Endothelial cell of umbilical vein (primary cell): ENCODE measurements at regions not wholly inside any gene's neighbourhood (a gene's known extent, or its start where the extent isn't known, plus 50 kb on each side); places are given as distances from the start of the nearest gene placed in this dataset.

Source experiments
- BruUV-seq: library from RNA; stranded (reverse); fragments of 400-500 nt; replicated peaks from 2 replicates; lab custom pipeline; 2021; lab: Mats Ljungman, UMichigan
- CTCF ChIA-PET: fragments of 300-600, 350-600 bp; sonication (Branson Sonifier 250); formaldehyde crosslinking; loops from one replicate; lab custom pipeline; 2021; ENCODE audit warnings: antibody characterized with exemption, inconsistent platforms; lab: Charles Lee
- POLR2A ChIA-PET: fragments of 300-600, 350-600 bp; sonication (Branson Sonifier 250); formaldehyde crosslinking; loops from one replicate; lab custom pipeline; 2021; ENCODE audit warnings: antibody characterized with exemption, inconsistent platforms; lab: Charles Lee
- DNase-seq: peaks from one replicate; pipeline ENCODE4 v3.0.0-alpha.2; 2011; ENCODE audit warnings: low read depth, low spot score
- FAIRE-seq: peaks from 2 replicates; lab custom pipeline; 2011; peaks lifted over from hg19 to GRCh38; lab: Jason Lieb, UNC
- H2AFZ ChIP-seq: 2 replicates; pipeline ENCODE4 v1.6.0; 2012; ENCODE audit warnings: low read depth, low read length, control low read depth, inconsistent platforms
- H3K27ac ChIP-seq: 2 replicates; pipeline ENCODE4 v1.5.1; 2011; ENCODE audit warnings: low read depth, mild to moderate bottlenecking, control low read depth, low read length, moderate library complexity; ENCODE audit not compliant: insufficient read depth
- H3K27me3 ChIP-seq, 2 experiments: 2 replicates each; pipeline versions ENCODE4 v1.6.0 to v1.6.1; 2011; ENCODE audit warnings: low read length in 2 of 2, mixed read lengths in 1 of 2; ENCODE audit not compliant: control insufficient read depth in 2 of 2, insufficient read depth in 2 of 2
- H3K36me3 ChIP-seq, 2 experiments: 2 replicates in 1 of 2; 3 replicates in 1 of 2; pipeline ENCODE4 v1.5.1; 2011; ENCODE audit warnings: low read length in 2 of 2, mild to moderate bottlenecking in 1 of 2, moderate library complexity in 1 of 2; ENCODE audit not compliant: control insufficient read depth in 2 of 2, insufficient read depth in 2 of 2; ENCODE audit errors: extremely low read depth in 1 of 2
- H3K4me1 ChIP-seq: 3 replicates; pipeline ENCODE4 v1.5.1; 2011; ENCODE audit warnings: mild to moderate bottlenecking, low read length; ENCODE audit not compliant: control insufficient read depth, insufficient read depth; ENCODE audit errors: extremely low read depth
- H3K4me2 ChIP-seq: 2 replicates; pipeline ENCODE4 v1.6.1; 2011; ENCODE audit warnings: low read length, control low read depth, mixed read lengths; ENCODE audit not compliant: insufficient read depth
- H3K4me3 ChIP-seq, 3 experiments: fragments of 200-600 bp in 1 of 3; sonication (generic), shearing (Covaris generic) in 1 of 3; replicated peaks in 1 of 3; 2 replicates each; pipeline ENCODE4 v1.5.1; 2011 to 2016; ENCODE audit warnings: control low read depth in 3 of 3, low read length in 3 of 3, mild to moderate bottlenecking in 2 of 3, inconsistent platforms in 1 of 3, low read depth in 1 of 3, moderate library complexity in 1 of 3; ENCODE audit not compliant: insufficient read depth in 1 of 3
- H3K79me2 ChIP-seq: 2 replicates; pipeline ENCODE4 v1.6.0; 2012; ENCODE audit warnings: low read length, inconsistent platforms; ENCODE audit not compliant: control insufficient read depth, insufficient read depth
- H3K9ac ChIP-seq: replicated peaks from 2 replicates; pipeline ENCODE3; 2011; ENCODE audit warnings: low read length, control low read depth; ENCODE audit not compliant: insufficient read depth; ENCODE audit errors: extremely low read depth
- H3K9me1 ChIP-seq: replicated peaks from 3 replicates; pipeline ENCODE4 v1.6.0; 2011; ENCODE audit warnings: mild to moderate bottlenecking, low read length; ENCODE audit not compliant: control insufficient read depth, insufficient read depth; ENCODE audit errors: extremely low read depth
- H3K9me3 ChIP-seq: replicated peaks from 2 replicates; pipeline ENCODE4 v1.5.1; 2012; ENCODE audit warnings: low read length, inconsistent platforms; ENCODE audit not compliant: control insufficient read depth, insufficient read depth
- H4K20me1 ChIP-seq: replicated peaks from 2 replicates; pipeline ENCODE3; 2011; ENCODE audit warnings: mild to moderate bottlenecking, low read length; ENCODE audit not compliant: control insufficient read depth, insufficient read depth; ENCODE audit errors: extremely low read depth
- EZH2 ChIP-seq: IDR thresholded peaks from 2 replicates; pipeline ENCODE4 v1.6.1; 2012; ENCODE audit warnings: borderline replicate concordance, low read depth, mild to moderate bottlenecking, moderate library complexity, low read length, inconsistent platforms; ENCODE audit not compliant: severe bottlenecking
- FOS ChIP-seq: IDR thresholded peaks from 2 replicates; pipeline ENCODE4 v1.6.1; 2011; ENCODE audit warnings: mild to moderate bottlenecking, low read length, moderate library complexity, borderline replicate concordance; ENCODE audit not compliant: insufficient read depth
- GATA2 ChIP-seq: IDR thresholded peaks from 2 replicates; pipeline ENCODE4 v1.7.0; 2011; ENCODE audit warnings: low read depth, mild to moderate bottlenecking, moderate library complexity, mixed read lengths, low read length; ENCODE audit not compliant: insufficient read length, insufficient read depth
- JUN ChIP-seq: IDR thresholded peaks from 2 replicates; pipeline ENCODE4 v1.6.1; 2011; ENCODE audit warnings: borderline replicate concordance, low read depth; ENCODE audit not compliant: insufficient read length, insufficient read depth
- MAX ChIP-seq: IDR thresholded peaks from 2 replicates; pipeline ENCODE4 v1.6.1; 2011; ENCODE audit not compliant: insufficient read depth, insufficient read length
- MYC ChIP-seq: IDR thresholded peaks from one replicate; pipeline ENCODE4 v1.6.1; 2011; ENCODE audit warnings: mild to moderate bottlenecking, low read depth, low read length
- POLR2A ChIP-seq: IDR thresholded peaks from 2 replicates; pipeline ENCODE4 v1.6.1; 2012; ENCODE audit warnings: low read depth, mild to moderate bottlenecking, control low read depth, low read length
- POLR2AphosphoS5 ChIP-seq: IDR thresholded peaks from 2 replicates; pipeline ENCODE4 v1.6.1; 2012; ENCODE audit warnings: low read depth, mild to moderate bottlenecking, control low read depth, low read length, moderate library complexity; ENCODE audit not compliant: insufficient read depth
- dilution Hi-C: fragments of 300-500 bp; cut with MboI; formaldehyde crosslinking; loops from one replicate; pipeline ENCODE4 v1.15.0; 2019; ENCODE audit warnings: low sequenced_read_pairs; ENCODE audit not compliant: extremely low pct_ligation_motif_present
- intact Hi-C: fragments of 100-400 bp; cut with micrococcal nuclease; formaldehyde crosslinking; loops from one replicate; pipeline ENCODE4 v1.10.0; 2022
- TF ChIP-seq, protein P1 (sequence below), 2 donors: IDR thresholded peaks; 1 replicate in 1 of 2; 2 replicates in 1 of 2; pipeline ENCODE4 v1.5.1; 2011; ENCODE audit warnings: low read length in 2 of 2, mild to moderate bottlenecking in 2 of 2, moderate library complexity in 2 of 2, control low read depth in 1 of 2, inconsistent platforms in 1 of 2, low read depth in 1 of 2; ENCODE audit not compliant: insufficient read depth in 1 of 2; ENCODE audit errors: extremely low read depth in 1 of 2

DNA sequence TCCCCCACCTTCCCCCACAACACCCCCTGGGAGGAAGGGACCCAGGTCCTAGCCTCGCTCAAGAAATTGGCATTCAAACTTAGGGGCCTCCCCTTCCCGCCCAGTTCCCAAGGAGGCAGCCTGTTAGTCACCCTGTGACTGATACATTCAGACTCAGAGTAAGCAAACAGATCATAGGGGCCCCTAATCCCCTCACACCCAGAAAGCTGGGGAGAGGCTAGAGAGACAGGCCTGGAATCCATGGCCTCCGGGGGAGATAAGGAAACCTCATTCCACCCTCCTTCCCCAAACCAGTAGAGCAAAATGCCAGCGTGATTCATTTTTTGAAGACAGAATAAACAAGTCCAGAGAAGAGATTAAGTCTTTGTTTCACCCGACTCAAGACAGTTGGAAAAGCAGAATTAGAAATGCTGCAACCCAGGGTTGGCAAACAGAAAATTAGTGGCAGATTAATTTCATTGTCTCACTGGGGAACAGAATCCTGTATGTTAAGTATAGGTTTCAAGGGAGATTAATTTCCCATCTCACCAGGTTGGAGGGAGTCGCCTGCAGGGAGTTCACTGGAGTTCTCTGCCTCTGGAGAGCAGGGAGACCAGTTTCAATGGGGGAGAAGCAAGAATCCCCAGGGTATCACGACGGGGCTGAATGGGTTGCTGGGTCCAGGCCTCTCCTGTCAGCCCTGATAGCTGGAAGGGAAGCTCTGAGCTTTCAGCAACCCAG is 268.3 kb downstream of the UACA start:
- dilution Hi-C loops (no loop called here), intact Hi-C loops (no loop called here)
- no peaks in the 10 kb centered on the region for H3K79me2 ChIP-seq
- H3K27me3 ChIP-seq, result no peaks in the 10 kb centered on the region
- no TSS peak for BruUV-seq
- no peaks in the 10 kb centered on the region for H3K9me3 ChIP-seq
- no peaks in the 10 kb centered on the region for H4K20me1 ChIP-seq
- FAIRE-seq (no peak), DNase-seq (peak; percentile 38)
- ChIA-PET CTCF (interaction anchor here (1.7 kb wide), 1 partner anchor 142 kb away, joined by 4 read pairs; no protein-coding TSS in a partner anchor), POLR2A (no interaction called here)
- TF ChIP-seq POLR2AphosphoS5 (no peak), MYC (no peak), GATA2 (peak; percentile 24), FOS (peak; percentile 33)
- H3K9me1 ChIP-seq, result no peaks in the 10 kb centered on the region
- H3K27ac ChIP-seq, result no peak overlapping the region
- no peak overlapping the region for H3K9ac ChIP-seq
- H2AFZ ChIP-seq, result no peak overlapping the region
- no peak overlapping the region for H3K4me3 ChIP-seq
- H3K4me2 ChIP-seq, result no peak overlapping the region
- peaks cover 8% of the 10 kb centered on the region for H3K4me1 ChIP-seq
- no peaks in the 10 kb centered on the region for H3K36me3 ChIP-seq

GRCh38 chr15:70494517-70494851 is 268.9 kb downstream of the UACA start:
- peaks cover 8% of the 10 kb centered on the region for H3K4me1 ChIP-seq
- dilution Hi-C loops, result no loop called here
- POLR2A ChIA-PET, result no interaction called here
- no peak for DNase-seq
- H3K27me3 ChIP-seq, result no peaks in the 10 kb centered on the region
- no peaks in the 10 kb centered on the region for H3K36me3 ChIP-seq
- H3K4me3 ChIP-seq, result no peak overlapping the region
- CTCF ChIA-PET, result no interaction called here
- H3K27ac ChIP-seq, result no peak overlapping the region
- no peak for TF ChIP-seq MAX
- no peak for TF ChIP-seq POLR2AphosphoS5
- no peak for TF ChIP-seq JUN
- TF ChIP-seq FOS, result no peak
- TF ChIP-seq POLR2A, result no peak
- TF ChIP-seq EZH2, result no peak
- TF ChIP-seq GATA2, result no peak
- no peak for TF ChIP-seq MYC
- TF ChIP-seq, protein P1, sequence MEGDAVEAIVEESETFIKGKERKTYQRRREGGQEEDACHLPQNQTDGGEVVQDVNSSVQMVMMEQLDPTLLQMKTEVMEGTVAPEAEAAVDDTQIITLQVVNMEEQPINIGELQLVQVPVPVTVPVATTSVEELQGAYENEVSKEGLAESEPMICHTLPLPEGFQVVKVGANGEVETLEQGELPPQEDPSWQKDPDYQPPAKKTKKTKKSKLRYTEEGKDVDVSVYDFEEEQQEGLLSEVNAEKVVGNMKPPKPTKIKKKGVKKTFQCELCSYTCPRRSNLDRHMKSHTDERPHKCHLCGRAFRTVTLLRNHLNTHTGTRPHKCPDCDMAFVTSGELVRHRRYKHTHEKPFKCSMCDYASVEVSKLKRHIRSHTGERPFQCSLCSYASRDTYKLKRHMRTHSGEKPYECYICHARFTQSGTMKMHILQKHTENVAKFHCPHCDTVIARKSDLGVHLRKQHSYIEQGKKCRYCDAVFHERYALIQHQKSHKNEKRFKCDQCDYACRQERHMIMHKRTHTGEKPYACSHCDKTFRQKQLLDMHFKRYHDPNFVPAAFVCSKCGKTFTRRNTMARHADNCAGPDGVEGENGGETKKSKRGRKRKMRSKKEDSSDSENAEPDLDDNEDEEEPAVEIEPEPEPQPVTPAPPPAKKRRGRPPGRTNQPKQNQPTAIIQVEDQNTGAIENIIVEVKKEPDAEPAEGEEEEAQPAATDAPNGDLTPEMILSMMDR (IDR thresholded peaks at IDR 0.05; ENCODE audit: extremely low read depth in 1 of 2, insufficient read depth in 1 of 2, low read depth in 1 of 2, low read length in 2 of 2), result no peak
- no peak for FAIRE-seq
- no peak overlapping the region for H2AFZ ChIP-seq
- no peaks in the 10 kb centered on the region for H4K20me1 ChIP-seq
- intact Hi-C loops, result no loop called here
- H3K9me3 ChIP-seq, result no peaks in the 10 kb centered on the region
- no peaks in the 10 kb centered on the region for H3K9me1 ChIP-seq
- BruUV-seq, result no TSS peak
- no peak overlapping the region for H3K4me2 ChIP-seq
- no peaks in the 10 kb centered on the region for H3K79me2 ChIP-seq
- H3K9ac ChIP-seq, result no peak overlapping the region
